SK-N-SH (cell line): ENCODE measurements at regions not wholly inside any gene's neighbourhood (a gene's known extent, or its start where the extent isn't known, plus 50 kb on each side); places are given as distances from the start of the nearest gene placed in this dataset.

ENCODE experiments used
- CTCF ChIA-PET: fragments of 300-600, 350-600 bp; formaldehyde crosslinking; extraction: SDS; loops from one replicate; lab custom pipeline; 2021; lab: Yijun Ruan, JAX
- POLR2A ChIA-PET: fragments of 350-600 bp; sonication (Branson Sonifier 250); formaldehyde crosslinking; extraction: SDS; loops from one replicate; lab custom pipeline; 2020; ENCODE audit warnings: antibody characterized with exemption, inconsistent platforms; lab: Yijun Ruan, JAX
- DNase-seq: peaks from one replicate; pipeline ENCODE4 v3.0.0; 2012
- H2AFZ ChIP-seq: fragments of 200-600 bp; sonication (generic); 2 replicates; pipeline ENCODE4 v1.8.1; 2016; ENCODE audit warnings: antibody characterized with exemption, mild to moderate bottlenecking, low read depth
- H3F3A ChIP-seq: fragments of 200-600 bp; sonication (generic); replicated peaks from 2 replicates; pipeline ENCODE3; 2016; ENCODE audit warnings: antibody characterized with exemption, mild to moderate bottlenecking; ENCODE audit not compliant: insufficient read depth
- H3K27ac ChIP-seq, 2 experiments: fragments of 200-500 bp in 1 of 2; fragments of 200-600 bp in 1 of 2; sonication (Bioruptor generic) in 1 of 2; sonication (generic), shearing (Covaris generic) in 1 of 2; 2 replicates each; pipeline versions ENCODE4 v1.5.1 to v1.6.1; 2014 to 2016; ENCODE audit warnings: low read depth in 2 of 2, inconsistent platforms in 1 of 2, low read length in 1 of 2, mild to moderate bottlenecking in 1 of 2, mixed read lengths in 1 of 2
- H3K27me3 ChIP-seq: fragments of 200-600 bp; sonication (generic), shearing (Covaris generic); 2 replicates; pipeline ENCODE4 v1.6.1; 2016; ENCODE audit warnings: mixed run types; ENCODE audit not compliant: insufficient read depth
- H3K36me3 ChIP-seq, 2 experiments: fragments of 200-500 bp in 1 of 2; fragments of 200-600 bp in 1 of 2; sonication (Bioruptor generic) in 1 of 2; sonication (generic) in 1 of 2; replicated peaks in 1 of 2; 2 replicates each; pipeline versions ENCODE3 to v1.5.1; 2014 to 2016; ENCODE audit warnings: low read length in 1 of 2, mild to moderate bottlenecking in 1 of 2; ENCODE audit not compliant: insufficient read depth in 2 of 2, control insufficient read depth in 1 of 2
- H3K4me1 ChIP-seq, 2 experiments: fragments of 200-500 bp in 1 of 2; fragments of 200-600 bp in 1 of 2; sonication (Bioruptor generic) in 1 of 2; sonication (generic), shearing (Covaris generic) in 1 of 2; 2 replicates each; pipeline versions ENCODE4 v1.5.1 to v1.6.1; 2014 to 2016; ENCODE audit warnings: low read depth in 1 of 2, low read length in 1 of 2, mixed run types in 1 of 2; ENCODE audit not compliant: insufficient read depth in 2 of 2, control insufficient read depth in 1 of 2
- H3K4me2 ChIP-seq: fragments of 200-600 bp; sonication (generic), shearing (Covaris generic); 2 replicates; pipeline ENCODE4 v1.6.1; 2017; ENCODE audit warnings: mixed run types
- H3K4me3 ChIP-seq, 2 experiments: fragments of 200-500 bp in 1 of 2; fragments of 200-600 bp in 1 of 2; sonication (Bioruptor generic) in 1 of 2; sonication (generic), shearing (Covaris generic) in 1 of 2; 2 replicates each; pipeline versions ENCODE4 v1.5.1 to v1.8.1; 2014 to 2016; ENCODE audit warnings: low read depth in 2 of 2, inconsistent platforms in 1 of 2, low read length in 1 of 2, mild to moderate bottlenecking in 1 of 2, mixed read lengths in 1 of 2, moderate library complexity in 1 of 2
- H3K79me2 ChIP-seq: fragments of 200-600 bp; sonication (generic); 2 replicates; pipeline ENCODE4 v1.8.1; 2017; ENCODE audit warnings: mild to moderate bottlenecking; ENCODE audit not compliant: insufficient read depth
- H3K9ac ChIP-seq: fragments of 200-600 bp; sonication (generic); 2 replicates; pipeline ENCODE4 v1.6.1; 2017; ENCODE audit warnings: mixed run types
- H3K9me2 ChIP-seq: fragments of 200-600 bp; sonication (generic); 2 replicates; pipeline ENCODE4 v1.6.1; 2017; ENCODE audit warnings: mixed run types
- H3K9me3 ChIP-seq: fragments of 200-600 bp; sonication (generic); 2 replicates; pipeline ENCODE4 v1.6.1; 2017; ENCODE audit warnings: mixed run types, mild to moderate bottlenecking, moderate library complexity
- H4K20me1 ChIP-seq: fragments of 200-600 bp; sonication (generic); 2 replicates; pipeline ENCODE4 v1.6.1; 2017; ENCODE audit warnings: mild to moderate bottlenecking, mixed run types; ENCODE audit not compliant: insufficient read depth
- ELF1 ChIP-seq: IDR thresholded peaks from 2 replicates; pipeline ENCODE4 v1.4.0; 2012
- EZH2phosphoT487 ChIP-seq: fragments of 200-600 bp; sonication (generic); IDR thresholded peaks from 2 replicates; pipeline ENCODE4 v1.6.1; 2017; ENCODE audit warnings: low read depth, mixed run types, mild to moderate bottlenecking, antibody characterized with exemption, moderate library complexity, borderline replicate concordance
- FOXJ3 ChIP-seq: sonication (generic); formaldehyde crosslinking; IDR thresholded peaks from 2 replicates; pipeline ENCODE4 v1.5.1; 2020; ENCODE audit warnings: mild to moderate bottlenecking, missing genetic modification reagents
- FOXM1 ChIP-seq: IDR thresholded peaks from 2 replicates; pipeline ENCODE4 v1.4.0; 2012; ENCODE audit warnings: low read depth, mild to moderate bottlenecking
- JUND ChIP-seq: IDR thresholded peaks from 2 replicates; pipeline ENCODE4 v1.4.0; 2012
- MAX ChIP-seq: IDR thresholded peaks from 2 replicates; pipeline ENCODE4 v1.4.0; 2012; ENCODE audit warnings: low read depth
- NRF1 ChIP-seq: IDR thresholded peaks from 2 replicates; pipeline ENCODE4 v1.6.1; 2012; ENCODE audit warnings: low read depth, mild to moderate bottlenecking, low read length
- PBX3 ChIP-seq: IDR thresholded peaks from 2 replicates; pipeline ENCODE4; 2012
- POLR2AphosphoS5 ChIP-seq: IDR thresholded peaks from 2 replicates; pipeline ENCODE4 v1.6.1; 2012; ENCODE audit warnings: low read depth, low read length
- RCOR1 ChIP-seq: fragments of 150-350 bp; IDR thresholded peaks from 2 replicates; pipeline ENCODE4 v1.6.1; 2017; ENCODE audit warnings: antibody characterized with exemption, low read length
- RFX5 ChIP-seq: IDR thresholded peaks from 2 replicates; pipeline ENCODE4 v1.6.1; 2012; ENCODE audit warnings: mild to moderate bottlenecking, improper control_type of control experiment, low read length
- RXRA ChIP-seq: IDR thresholded peaks from 2 replicates; pipeline ENCODE4 v1.4.0; 2012; ENCODE audit warnings: low read depth, mild to moderate bottlenecking, borderline replicate concordance
- TAF1 ChIP-seq: IDR thresholded peaks from 2 replicates; pipeline ENCODE4 v1.6.1; 2012; ENCODE audit warnings: low read depth, mild to moderate bottlenecking, low read length, moderate library complexity, borderline replicate concordance
- TCF12 ChIP-seq: IDR thresholded peaks from 2 replicates; pipeline ENCODE4 v1.4.0; 2012
- YY1 ChIP-seq: IDR thresholded peaks from 2 replicates; pipeline ENCODE4 v1.4.0; 2012; ENCODE audit warnings: low read depth, mild to moderate bottlenecking
- WGBS: methylation state at CpG from one replicate; pipeline ENCODE4 v1.1.6; 2017; ENCODE audit warnings: low lambda C conversion rate; 5-methylcytosine and 5-hydroxymethylcytosine counted together
- TF ChIP-seq, protein P1 (sequence below): IDR thresholded peaks from 2 replicates; pipeline ENCODE4 v1.6.1; 2012; ENCODE audit warnings: mild to moderate bottlenecking, low read depth, low read length, moderate library complexity
- TF ChIP-seq, protein P2 (sequence below): fragments of 200-600 bp; sonication (generic); IDR thresholded peaks from 2 replicates; pipeline ENCODE4 v1.6.1; 2017; ENCODE audit warnings: antibody characterized with exemption, mild to moderate bottlenecking, moderate library complexity
- TF ChIP-seq, protein P3 (sequence below): IDR thresholded peaks from 2 replicates; pipeline ENCODE4 v1.4.0; 2012; ENCODE audit warnings: low read depth, borderline replicate concordance

GRCh38 chr2:88355486-88355885 lies 97.0 kb downstream of the FOXI3 start:
- Histone ChIP-seq H3K4me1 (no peaks in the 10 kb centered on the region; a peak in 1 of 4 replicates), H3F3A (no peaks in the 10 kb centered on the region), H4K20me1 (no peaks in the 10 kb centered on the region), H3K9me2 (no peaks in the 10 kb centered on the region), H3K4me2 (no peak overlapping the region), H3K9me3 (no peaks in the 10 kb centered on the region), H3K36me3 (no peaks in the 10 kb centered on the region), H3K4me3 (no peak overlapping the region), H3K27ac (no peak overlapping the region), H3K79me2 (no peaks in the 10 kb centered on the region), H3K9ac (no peak overlapping the region), H2AFZ (no peak overlapping the region), H3K27me3 (no peaks in the 10 kb centered on the region)
- ChIA-PET CTCF (interaction anchor here (0.7 to 1.2 kb wide), 2 partner anchors 100 to 164 kb away, joined by 3 to 5 read pairs; no protein-coding TSS in a partner anchor), POLR2A (no interaction called here)
- no peak for DNase-seq
- 15% methylated on average over 2 of the region's 2 CpGs for WGBS
- TF ChIP-seq RXRA = no peak
- TF ChIP-seq TCF12 = no peak
- TF ChIP-seq, protein P1, sequence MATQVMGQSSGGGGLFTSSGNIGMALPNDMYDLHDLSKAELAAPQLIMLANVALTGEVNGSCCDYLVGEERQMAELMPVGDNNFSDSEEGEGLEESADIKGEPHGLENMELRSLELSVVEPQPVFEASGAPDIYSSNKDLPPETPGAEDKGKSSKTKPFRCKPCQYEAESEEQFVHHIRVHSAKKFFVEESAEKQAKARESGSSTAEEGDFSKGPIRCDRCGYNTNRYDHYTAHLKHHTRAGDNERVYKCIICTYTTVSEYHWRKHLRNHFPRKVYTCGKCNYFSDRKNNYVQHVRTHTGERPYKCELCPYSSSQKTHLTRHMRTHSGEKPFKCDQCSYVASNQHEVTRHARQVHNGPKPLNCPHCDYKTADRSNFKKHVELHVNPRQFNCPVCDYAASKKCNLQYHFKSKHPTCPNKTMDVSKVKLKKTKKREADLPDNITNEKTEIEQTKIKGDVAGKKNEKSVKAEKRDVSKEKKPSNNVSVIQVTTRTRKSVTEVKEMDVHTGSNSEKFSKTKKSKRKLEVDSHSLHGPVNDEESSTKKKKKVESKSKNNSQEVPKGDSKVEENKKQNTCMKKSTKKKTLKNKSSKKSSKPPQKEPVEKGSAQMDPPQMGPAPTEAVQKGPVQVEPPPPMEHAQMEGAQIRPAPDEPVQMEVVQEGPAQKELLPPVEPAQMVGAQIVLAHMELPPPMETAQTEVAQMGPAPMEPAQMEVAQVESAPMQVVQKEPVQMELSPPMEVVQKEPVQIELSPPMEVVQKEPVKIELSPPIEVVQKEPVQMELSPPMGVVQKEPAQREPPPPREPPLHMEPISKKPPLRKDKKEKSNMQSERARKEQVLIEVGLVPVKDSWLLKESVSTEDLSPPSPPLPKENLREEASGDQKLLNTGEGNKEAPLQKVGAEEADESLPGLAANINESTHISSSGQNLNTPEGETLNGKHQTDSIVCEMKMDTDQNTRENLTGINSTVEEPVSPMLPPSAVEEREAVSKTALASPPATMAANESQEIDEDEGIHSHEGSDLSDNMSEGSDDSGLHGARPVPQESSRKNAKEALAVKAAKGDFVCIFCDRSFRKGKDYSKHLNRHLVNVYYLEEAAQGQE = no peak
- no peak for TF ChIP-seq RFX5
- TF ChIP-seq YY1 = no peak
- no peak for TF ChIP-seq RCOR1
- TF ChIP-seq, protein P2, sequence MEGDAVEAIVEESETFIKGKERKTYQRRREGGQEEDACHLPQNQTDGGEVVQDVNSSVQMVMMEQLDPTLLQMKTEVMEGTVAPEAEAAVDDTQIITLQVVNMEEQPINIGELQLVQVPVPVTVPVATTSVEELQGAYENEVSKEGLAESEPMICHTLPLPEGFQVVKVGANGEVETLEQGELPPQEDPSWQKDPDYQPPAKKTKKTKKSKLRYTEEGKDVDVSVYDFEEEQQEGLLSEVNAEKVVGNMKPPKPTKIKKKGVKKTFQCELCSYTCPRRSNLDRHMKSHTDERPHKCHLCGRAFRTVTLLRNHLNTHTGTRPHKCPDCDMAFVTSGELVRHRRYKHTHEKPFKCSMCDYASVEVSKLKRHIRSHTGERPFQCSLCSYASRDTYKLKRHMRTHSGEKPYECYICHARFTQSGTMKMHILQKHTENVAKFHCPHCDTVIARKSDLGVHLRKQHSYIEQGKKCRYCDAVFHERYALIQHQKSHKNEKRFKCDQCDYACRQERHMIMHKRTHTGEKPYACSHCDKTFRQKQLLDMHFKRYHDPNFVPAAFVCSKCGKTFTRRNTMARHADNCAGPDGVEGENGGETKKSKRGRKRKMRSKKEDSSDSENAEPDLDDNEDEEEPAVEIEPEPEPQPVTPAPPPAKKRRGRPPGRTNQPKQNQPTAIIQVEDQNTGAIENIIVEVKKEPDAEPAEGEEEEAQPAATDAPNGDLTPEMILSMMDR = no peak
- no peak for TF ChIP-seq ELF1
- no peak for TF ChIP-seq EZH2phosphoT487
- no peak for TF ChIP-seq MAX
- no peak for TF ChIP-seq NRF1
- no peak for TF ChIP-seq FOXM1
- no peak for TF ChIP-seq FOXJ3 (CRISPR knock-in tag)
- TF ChIP-seq PBX3 = no peak
- no peak for TF ChIP-seq TAF1
- no peak for TF ChIP-seq JUND
- TF ChIP-seq, protein P3, sequence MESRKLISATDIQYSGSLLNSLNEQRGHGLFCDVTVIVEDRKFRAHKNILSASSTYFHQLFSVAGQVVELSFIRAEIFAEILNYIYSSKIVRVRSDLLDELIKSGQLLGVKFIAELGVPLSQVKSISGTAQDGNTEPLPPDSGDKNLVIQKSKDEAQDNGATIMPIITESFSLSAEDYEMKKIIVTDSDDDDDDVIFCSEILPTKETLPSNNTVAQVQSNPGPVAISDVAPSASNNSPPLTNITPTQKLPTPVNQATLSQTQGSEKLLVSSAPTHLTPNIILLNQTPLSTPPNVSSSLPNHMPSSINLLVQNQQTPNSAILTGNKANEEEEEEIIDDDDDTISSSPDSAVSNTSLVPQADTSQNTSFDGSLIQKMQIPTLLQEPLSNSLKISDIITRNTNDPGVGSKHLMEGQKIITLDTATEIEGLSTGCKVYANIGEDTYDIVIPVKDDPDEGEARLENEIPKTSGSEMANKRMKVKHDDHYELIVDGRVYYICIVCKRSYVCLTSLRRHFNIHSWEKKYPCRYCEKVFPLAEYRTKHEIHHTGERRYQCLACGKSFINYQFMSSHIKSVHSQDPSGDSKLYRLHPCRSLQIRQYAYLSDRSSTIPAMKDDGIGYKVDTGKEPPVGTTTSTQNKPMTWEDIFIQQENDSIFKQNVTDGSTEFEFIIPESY = no peak
- no peak for TF ChIP-seq POLR2AphosphoS5
